Raji (cell line): ENCODE measurements at regions not wholly inside any gene's neighbourhood (a gene's known extent, or its start where the extent isn't known, plus 50 kb on each side); places are given as distances from the start of the nearest gene placed in this dataset.

ENCODE experiments used
- POLR2A ChIP-seq: IDR thresholded peaks from 2 replicates; pipeline ENCODE4 v1.6.1; 2011; ENCODE audit warnings: low read depth, low read length, control low read depth; ENCODE audit not compliant: insufficient read depth

GRCh38 chr3:106348139-106348690 is 479.4 kb upstream of the CBLB start:
- TF ChIP-seq POLR2A, result no peak

GRCh38 chr3:106349191-106349881 is 480.5 kb upstream of the CBLB start:
- no peak for TF ChIP-seq POLR2A

GRCh38 chr3:106355873-106356272 is 487.1 kb upstream of the CBLB start:
- no peak for TF ChIP-seq POLR2A

GRCh38 chr3:106359692-106360091 is 490.9 kb upstream of the CBLB start:
- no peak for TF ChIP-seq POLR2A

GRCh38 chr3:106364477-106364876 is 495.7 kb upstream of the CBLB start:
- no peak for TF ChIP-seq POLR2A

GRCh38 chr3:106365061-106365691 is 496.4 kb upstream of the CBLB start:
- TF ChIP-seq POLR2A, result no peak

GRCh38 chr3:106366352-106366751 is 497.5 kb upstream of the CBLB start:
- no peak for TF ChIP-seq POLR2A

- no peak for TF ChIP-seq POLR2A
These were observed 498.7 kb upstream of the CBLB start for GRCh38 chr3:106367496-106367895.

- no peak for TF ChIP-seq POLR2A
These were observed 502.6 kb upstream of the CBLB start for GRCh38 chr3:106371221-106371970.

- no peak for TF ChIP-seq POLR2A
These were observed 503.4 kb upstream of the CBLB start for GRCh38 chr3:106371971-106372805.

GRCh38 chr3:106372806-106373190 is 504.0 kb upstream of the CBLB start:
- no peak for TF ChIP-seq POLR2A

- no peak for TF ChIP-seq POLR2A
These were observed 507.3 kb upstream of the CBLB start for GRCh38 chr3:106376016-106376570.

- TF ChIP-seq POLR2A, result no peak
These were observed 510.5 kb upstream of the CBLB start for GRCh38 chr3:106379251-106379750.

- TF ChIP-seq POLR2A, result no peak
These were observed 511.4 kb upstream of the CBLB start for GRCh38 chr3:106380232-106380631.
